Smooth muscle cell (in vitro differentiated cells): ENCODE measurements at regions not wholly inside any gene's neighbourhood (a gene's known extent, or its start where the extent isn't known, plus 50 kb on each side); places are given as distances from the start of the nearest gene placed in this dataset.

Experiments used
- DNase-seq: peaks from one replicate; lab custom pipeline; 2025; ENCODE audit not compliant: unreplicated experiment; lab: John Stamatoyannopoulos, UW
- H2AFZ ChIP-seq: fragments of 200-600 bp; sonication (generic); 2 replicates; pipeline ENCODE4 v1.6.0; 2016; ENCODE audit warnings: antibody characterized with exemption, low read depth, mild to moderate bottlenecking
- H3F3A ChIP-seq: fragments of 200-600 bp; sonication (generic); 2 replicates; pipeline ENCODE4 v1.6.0; 2017; ENCODE audit warnings: antibody characterized with exemption, low read depth
- H3K27ac ChIP-seq: fragments of 200-600 bp; sonication (generic); 2 replicates; pipeline ENCODE4 v1.5.1; 2016; ENCODE audit warnings: low read depth, mild to moderate bottlenecking
- H3K27me3 ChIP-seq: fragments of 200-600 bp; sonication (generic); 2 replicates; pipeline ENCODE4 v1.6.1; 2016; ENCODE audit warnings: low read depth, mild to moderate bottlenecking
- H3K36me3 ChIP-seq: fragments of 200-600 bp; sonication (generic); 2 replicates; pipeline ENCODE4 v1.5.1; 2016; ENCODE audit warnings: low read depth
- H3K4me1 ChIP-seq: fragments of 200-600 bp; sonication (generic); 2 replicates; pipeline ENCODE4 v1.5.1; 2016; ENCODE audit warnings: low read depth
- H3K4me2 ChIP-seq: fragments of 200-600 bp; sonication (generic); 2 replicates; pipeline ENCODE4 v1.6.0; 2016; ENCODE audit warnings: mild to moderate bottlenecking
- H3K4me3 ChIP-seq: fragments of 200-600 bp; sonication (generic); 2 replicates; pipeline ENCODE4 v1.5.1; 2016; ENCODE audit warnings: mild to moderate bottlenecking
- H3K79me2 ChIP-seq: fragments of 200-600 bp; sonication (generic); 2 replicates; pipeline ENCODE4 v1.6.0; 2016; ENCODE audit warnings: low read depth, mild to moderate bottlenecking
- H3K9ac ChIP-seq: fragments of 200-600 bp; sonication (generic); 2 replicates; pipeline ENCODE4 v1.6.0; 2016; ENCODE audit warnings: low read depth
- H3K9me3 ChIP-seq: fragments of 200-600 bp; sonication (generic); replicated peaks from 2 replicates; pipeline ENCODE4 v1.5.1; 2016; ENCODE audit warnings: low read depth
- H4K20me1 ChIP-seq: fragments of 200-600 bp; sonication (generic); 2 replicates; pipeline ENCODE4 v1.6.0; 2016; ENCODE audit warnings: low read depth
- CTCF ChIP-seq: fragments of 200-600 bp; sonication (generic); IDR thresholded peaks from 2 replicates; pipeline ENCODE4 v1.5.1; 2017; ENCODE audit warnings: borderline replicate concordance, mild to moderate bottlenecking, antibody characterized with exemption; ENCODE audit not compliant: insufficient read depth, poor library complexity, severe bottlenecking
- WGBS: methylation state at CpG from one replicate; pipeline ENCODE4 v1.1.7; 2016; ENCODE audit warnings: low lambda C conversion rate; 5-methylcytosine and 5-hydroxymethylcytosine counted together

GRCh38 chr13:54317722-54318121, 1289.1 kb downstream of the OLFM4 start:
- 68% methylated on average over 7 of the region's 8 CpGs for WGBS
- no peaks in the 10 kb centered on the region for H3K79me2 ChIP-seq

GRCh38 chr13:54337540-54337939, 1308.9 kb downstream of the OLFM4 start:
- Histone ChIP-seq H3K9ac (no peak overlapping the region), H3F3A (no peaks in the 10 kb centered on the region), H3K36me3 (no peaks in the 10 kb centered on the region), H3K27me3 (no peaks in the 10 kb centered on the region), H3K79me2 (no peaks in the 10 kb centered on the region), H4K20me1 (no peaks in the 10 kb centered on the region), H2AFZ (no peak overlapping the region), H3K4me2 (no peak overlapping the region), H3K27ac (no peak overlapping the region), H3K4me3 (no peak overlapping the region), H3K9me3 (no peaks in the 10 kb centered on the region), H3K4me1 (no peaks in the 10 kb centered on the region)
- TF ChIP-seq CTCF: no peak
- DNase-seq: no peak

More at GRCh38 chr13:54317722-54318121, 1289.1 kb downstream of the OLFM4 start:
- no peaks in the 10 kb centered on the region for H3F3A ChIP-seq
- H2AFZ ChIP-seq: no peak overlapping the region
- no peaks in the 10 kb centered on the region for H3K9me3 ChIP-seq
- no peak for TF ChIP-seq CTCF
- H3K9ac ChIP-seq: no peak overlapping the region
- H4K20me1 ChIP-seq: no peaks in the 10 kb centered on the region
- no peak overlapping the region for H3K4me2 ChIP-seq
- no peaks in the 10 kb centered on the region for H3K36me3 ChIP-seq
- H3K27ac ChIP-seq: no peak overlapping the region
- no peak for DNase-seq
- H3K4me1 ChIP-seq: no peaks in the 10 kb centered on the region
- H3K4me3 ChIP-seq: no peak overlapping the region
- no peaks in the 10 kb centered on the region for H3K27me3 ChIP-seq

GRCh38 chr13:54347531-54347930, 1318.9 kb downstream of the OLFM4 start:
- Histone ChIP-seq H3K27ac (no peak overlapping the region), H3K79me2 (no peaks in the 10 kb centered on the region), H3K4me1 (no peaks in the 10 kb centered on the region), H4K20me1 (no peaks in the 10 kb centered on the region), H3K27me3 (no peaks in the 10 kb centered on the region), H3K4me2 (no peak overlapping the region), H3K9ac (no peak overlapping the region), H3K9me3 (no peaks in the 10 kb centered on the region), H3K4me3 (no peak overlapping the region), H3F3A (no peaks in the 10 kb centered on the region), H2AFZ (no peak overlapping the region), H3K36me3 (no peaks in the 10 kb centered on the region)
- no peak for TF ChIP-seq CTCF
- no peak for DNase-seq
- 64% methylated on average over 2 of the region's 2 CpGs for WGBS

- Histone ChIP-seq H3K79me2 (no peaks in the 10 kb centered on the region), H3K9ac (no peak overlapping the region), H3K4me3 (no peak overlapping the region), H4K20me1 (no peaks in the 10 kb centered on the region), H3K4me1 (peaks cover 15% of the 10 kb centered on the region), H3F3A (no peaks in the 10 kb centered on the region), H3K36me3 (no peaks in the 10 kb centered on the region), H3K27ac (no peak overlapping the region), H3K4me2 (no peak overlapping the region), H2AFZ (no peak overlapping the region), H3K27me3 (no peaks in the 10 kb centered on the region), H3K9me3 (no peaks in the 10 kb centered on the region)
- no peak for DNase-seq
- no peak for TF ChIP-seq CTCF
Observed at GRCh38 chr13:54356209-54356608, 1327.6 kb downstream of the OLFM4 start.
